GM21390 (cell line): ENCODE measurements at regions not wholly inside any gene's neighbourhood (a gene's known extent, or its start where the extent isn't known, plus 50 kb on each side); places are given as distances from the start of the nearest gene placed in this dataset.

Source experiments
- ATAC-seq: cut with Tn5 transposase; IDR thresholded peaks from one replicate; pipeline ENCODE4 v1.9.1; 2021; ENCODE audit not compliant: unreplicated experiment

GRCh38 chr6:90722648-90723047, 135.8 kb upstream of the MAP3K7 start:
- ATAC-seq: no peak

GRCh38 chr6:90720404-90720803, 133.5 kb upstream of the MAP3K7 start:
- no peak for ATAC-seq

GRCh38 chr6:90719321-90720195, 132.7 kb upstream of the MAP3K7 start:
- ATAC-seq: no peak

GRCh38 chr6:90716376-90716775, 129.5 kb upstream of the MAP3K7 start:
- no peak for ATAC-seq

GRCh38 chr6:90715093-90715655, 128.3 kb upstream of the MAP3K7 start:
- ATAC-seq: no peak

GRCh38 chr6:90714319-90714718, 127.4 kb upstream of the MAP3K7 start:
- ATAC-seq: no peak

GRCh38 chr6:90712114-90712513, 125.2 kb upstream of the MAP3K7 start:
- no peak for ATAC-seq

- no peak for ATAC-seq
Measured at GRCh38 chr6:90709431-90709996, 122.6 kb upstream of the MAP3K7 start.

- ATAC-seq: no peak
Measured at GRCh38 chr6:90708206-90708737, 121.4 kb upstream of the MAP3K7 start.

GRCh38 chr6:90707246-90707645, 120.4 kb upstream of the MAP3K7 start:
- no peak for ATAC-seq

GRCh38 chr6:90703336-90703735, 116.5 kb upstream of the MAP3K7 start:
- no peak for ATAC-seq

- no peak for ATAC-seq
Measured at GRCh38 chr6:90701926-90702325, 115.1 kb upstream of the MAP3K7 start.

GRCh38 chr6:90701146-90701781, 114.4 kb upstream of the MAP3K7 start:
- ATAC-seq: peak; percentile 64

- no peak for ATAC-seq
Measured at GRCh38 chr6:90695316-90695715, 108.4 kb upstream of the MAP3K7 start.

- no peak for ATAC-seq
Measured at GRCh38 chr6:90694802-90695201, 107.9 kb upstream of the MAP3K7 start.

GRCh38 chr6:90691823-90692222, 105.0 kb upstream of the MAP3K7 start:
- ATAC-seq: no peak

- no peak for ATAC-seq
Measured at GRCh38 chr6:90689172-90689571, 102.3 kb upstream of the MAP3K7 start.

GRCh38 chr6:90687775-90688380, 101.0 kb upstream of the MAP3K7 start:
- ATAC-seq: no peak

- no peak for ATAC-seq
Measured at GRCh38 chr6:90681863-90682262, 95.0 kb upstream of the MAP3K7 start.

- no peak for ATAC-seq
Measured at GRCh38 chr6:90678049-90678779, 91.3 kb upstream of the MAP3K7 start.
